ENCODE measurements at regions not wholly inside any gene's neighbourhood (a gene's known extent, or its start where the extent isn't known, plus 50 kb on each side); places are given as distances from the start of the nearest gene placed in this dataset.
"Not testable (repeated sequence)": the region's sequence is repeated elsewhere in the genome, so short reads cannot be mapped to it uniquely, and the experiment has no call there.

GRCh38 chr2:223181561-223181960 lies 129.6 kb downstream of the KCNE4 start:
- FAIRE-seq: no peak

GRCh38 chr2:223182356-223182755 lies 130.4 kb downstream of the KCNE4 start:
- FAIRE-seq: no peak

DNA sequence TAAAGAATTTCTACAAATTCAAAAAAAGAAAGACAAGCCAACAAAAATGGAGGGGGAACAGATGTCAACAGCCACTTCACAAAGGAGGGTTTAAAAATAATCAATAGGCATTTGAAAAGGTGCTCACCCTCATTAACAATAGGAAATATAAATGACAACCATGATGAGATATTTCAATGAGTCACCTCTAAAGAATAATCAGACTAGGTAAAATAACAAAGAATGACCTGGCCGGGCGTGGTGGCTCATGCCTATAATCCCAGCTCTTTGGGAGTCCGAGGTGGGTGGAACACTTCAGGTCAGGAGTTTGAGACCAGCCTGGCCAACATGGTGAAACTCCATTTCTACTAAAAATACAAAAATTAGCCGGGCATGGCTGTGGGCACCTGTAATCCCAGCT lies 133.6 kb downstream of the KCNE4 start:
- no peak for FAIRE-seq

DNA sequence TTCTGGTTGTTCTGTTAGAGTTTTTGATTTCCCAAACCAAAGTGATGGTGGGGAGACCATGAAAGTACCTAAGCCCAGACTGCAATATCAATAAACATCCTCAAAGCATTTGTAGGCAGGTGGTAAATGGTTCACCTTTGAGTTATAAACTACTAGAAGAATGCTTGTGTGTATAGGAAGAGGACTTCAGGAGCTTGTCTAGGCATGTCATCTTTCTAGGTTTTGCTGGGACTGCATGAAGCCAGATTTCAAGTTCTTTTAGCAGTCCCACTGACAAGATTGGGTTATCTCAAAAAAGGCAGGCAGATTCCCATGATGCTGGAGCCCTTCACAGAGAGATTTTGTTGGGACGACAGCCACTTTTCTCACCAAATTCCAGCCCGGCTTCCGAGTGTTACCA lies 135.3 kb downstream of the KCNE4 start:
- no peak for FAIRE-seq

DNA sequence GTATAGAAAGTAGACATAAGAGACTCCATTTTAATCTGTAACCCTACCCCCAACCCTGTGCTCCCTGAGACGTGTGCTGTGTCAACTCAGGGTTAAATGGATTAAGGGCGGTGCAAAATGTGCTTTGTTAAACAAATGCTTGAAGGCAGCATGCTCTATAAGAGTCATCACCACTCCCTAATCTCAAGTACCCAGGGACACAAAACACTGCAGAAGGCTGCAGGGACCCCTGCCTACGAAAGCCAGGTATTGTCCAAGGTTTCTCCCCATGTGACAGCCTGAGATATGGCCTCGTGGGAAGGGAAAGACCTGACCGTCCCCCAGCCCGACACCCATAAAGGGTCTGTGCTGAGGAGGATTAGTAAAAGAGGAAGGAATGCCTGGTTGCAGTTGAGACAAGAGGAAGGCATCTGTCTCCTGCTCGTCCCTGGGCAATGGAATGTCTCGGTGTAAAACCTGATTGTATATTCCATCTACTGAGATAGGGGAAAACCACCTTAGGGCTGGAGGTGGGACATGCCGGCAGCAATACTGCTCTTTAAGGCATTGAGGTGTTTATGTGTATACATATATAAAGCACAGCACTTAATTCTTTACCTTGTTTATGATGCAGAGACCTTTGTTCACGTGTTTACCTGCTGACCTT lies 138.7 kb downstream of the KCNE4 start:
- FAIRE-seq: not testable (repeated sequence)

DNA sequence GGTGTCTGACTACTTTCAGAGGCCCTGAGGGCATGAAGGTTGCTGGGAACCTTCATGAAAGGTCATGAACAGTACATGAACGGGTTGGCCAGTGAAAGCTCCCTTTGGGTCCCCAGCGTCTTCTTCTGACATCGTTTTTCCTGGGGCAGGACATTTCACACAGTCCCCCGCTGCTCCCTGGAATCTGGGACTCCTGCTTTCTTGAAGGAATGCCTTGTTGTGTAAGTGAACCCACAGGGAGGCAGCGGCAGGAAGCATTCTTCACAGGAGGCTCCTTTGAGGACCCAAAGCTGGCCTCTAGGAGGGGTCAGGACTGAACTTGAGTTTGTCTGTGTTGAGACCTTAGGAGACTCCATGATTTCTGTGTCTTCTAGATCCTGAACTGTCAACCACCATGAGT lies 144.3 kb downstream of the KCNE4 start:
- no peak for FAIRE-seq

- no peak for FAIRE-seq
These were observed 145.1 kb downstream of the KCNE4 start for GRCh38 chr2:223197046-223197445.

GRCh38 chr2:223199531-223200515 lies 147.8 kb downstream of the KCNE4 start:
- FAIRE-seq: no peak

GRCh38 chr2:223203971-223204929 lies 152.3 kb downstream of the KCNE4 start:
- FAIRE-seq: peak; percentile 92

- FAIRE-seq: no peak
These were observed 158.5 kb downstream of the KCNE4 start for GRCh38 chr2:223210489-223210888.

DNA sequence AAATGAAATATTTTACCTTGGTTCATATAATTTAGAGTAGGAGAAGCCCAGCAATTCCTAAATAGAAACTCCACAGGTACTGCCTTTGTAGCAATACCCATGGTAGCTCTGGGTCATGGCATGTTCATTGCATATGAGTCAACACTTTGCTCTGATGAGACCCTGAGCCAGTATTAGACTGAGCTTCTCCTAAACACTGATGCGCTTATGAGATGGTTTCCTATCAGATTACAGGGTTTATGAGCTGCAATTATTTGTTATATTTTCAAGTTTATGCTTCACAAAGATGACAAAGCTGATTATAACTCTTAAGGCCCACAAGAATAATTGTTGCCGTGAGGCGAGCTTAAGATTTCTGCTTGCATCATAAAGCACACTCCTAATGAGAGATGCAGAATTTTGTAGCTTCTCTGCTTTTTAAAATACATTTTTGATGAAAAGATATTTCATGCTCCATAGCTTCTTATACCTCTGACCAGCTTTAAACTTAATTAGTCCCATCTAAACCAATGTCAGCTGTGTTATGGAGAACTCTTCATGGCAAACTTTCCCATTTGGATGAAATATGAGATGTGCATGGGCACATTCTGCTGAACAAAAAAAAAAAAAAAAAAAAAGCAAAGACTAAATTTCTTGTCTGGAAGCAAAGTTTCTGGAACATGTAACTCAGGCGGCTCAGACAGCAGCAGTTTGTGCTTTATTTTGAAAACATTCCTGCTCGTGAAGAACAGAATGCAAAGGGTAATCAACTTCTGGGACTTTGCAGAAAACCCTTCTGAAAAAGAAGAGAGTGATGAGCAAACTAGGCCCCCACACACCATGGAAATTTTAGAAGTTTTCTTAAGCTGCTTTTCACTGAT lies 162.6 kb downstream of the KCNE4 start:
- peak; percentile 45 for FAIRE-seq

DNA sequence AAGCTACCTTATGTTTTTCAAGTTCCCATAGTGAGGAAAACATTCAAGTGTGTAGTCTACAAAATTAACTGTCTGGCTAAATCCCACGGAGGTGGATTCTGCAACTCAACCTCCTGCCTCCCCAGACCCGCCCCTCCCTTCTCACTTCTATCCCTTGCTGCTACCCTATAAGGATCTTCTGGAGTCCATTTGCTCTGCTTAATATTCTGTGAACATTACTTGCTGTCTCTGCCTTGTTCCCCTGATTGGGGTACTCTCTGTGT lies 163.2 kb downstream of the KCNE4 start:
- no peak for FAIRE-seq

- no peak for FAIRE-seq
These were observed 165.4 kb downstream of the KCNE4 start for GRCh38 chr2:223217373-223217772.

DNA sequence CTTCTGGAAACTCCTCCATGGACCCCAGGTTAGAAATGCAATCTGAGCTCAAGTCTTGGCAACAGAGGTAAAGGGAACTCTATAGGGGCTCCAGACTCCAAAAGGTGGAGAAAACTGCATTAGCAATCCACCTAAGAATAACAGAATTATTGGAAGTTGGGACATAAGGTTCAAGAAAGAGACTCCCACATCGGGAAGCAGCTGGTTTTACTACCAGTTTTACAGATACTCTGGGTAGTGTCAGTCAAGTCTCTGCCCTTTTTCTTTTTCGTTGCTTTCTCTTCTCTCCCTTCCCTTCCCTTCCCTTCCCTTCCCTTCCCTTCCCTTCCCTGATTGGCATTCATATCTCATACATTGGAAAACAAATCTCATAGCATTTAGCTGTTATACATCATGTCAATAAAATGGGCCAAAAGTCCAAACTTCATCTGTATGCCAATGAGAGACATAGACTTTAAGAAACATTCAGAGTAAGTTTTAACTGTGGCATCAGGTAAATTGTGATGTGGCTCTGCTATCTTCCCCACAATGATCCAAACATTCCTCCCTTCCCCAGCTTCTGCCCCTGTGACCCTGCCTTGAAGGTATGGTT lies 166.7 kb downstream of the KCNE4 start:
- no peak for FAIRE-seq

DNA sequence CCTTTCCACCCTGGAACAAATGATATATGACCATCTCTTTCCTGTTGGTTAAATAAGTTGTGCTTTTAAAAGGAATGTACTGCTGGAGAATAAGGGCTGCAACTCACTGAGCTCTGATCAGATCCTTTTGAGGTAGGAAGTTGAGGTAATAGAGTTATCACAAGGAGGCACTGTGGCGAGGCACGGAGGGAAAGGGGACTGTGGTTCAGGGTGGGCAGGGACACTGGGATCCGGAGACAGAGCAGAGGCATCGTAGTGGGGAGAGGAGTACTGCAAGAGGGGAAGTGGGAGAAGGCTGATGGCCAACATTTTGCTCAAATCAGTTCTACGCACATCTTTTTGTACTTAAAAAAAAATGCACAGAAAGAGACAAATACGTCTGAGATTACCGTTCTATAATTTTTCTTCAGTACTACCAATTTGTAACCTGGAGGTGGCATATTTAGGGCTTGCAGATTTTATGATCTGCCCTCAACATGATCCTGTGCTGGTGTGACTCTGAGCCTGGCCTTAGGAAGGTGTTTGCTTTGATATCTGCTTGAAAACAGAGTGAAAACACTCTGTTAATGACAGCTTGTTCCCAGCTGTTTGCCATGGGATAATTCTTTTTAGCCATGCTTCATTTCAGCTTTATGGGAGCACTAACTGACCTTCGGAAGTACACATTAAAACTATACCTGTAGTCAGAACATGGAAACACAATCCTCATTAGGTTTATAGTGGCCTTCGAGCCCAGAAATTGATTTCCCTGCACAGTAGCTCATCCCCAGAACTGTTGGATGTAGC lies 168.1 kb downstream of the KCNE4 start:
- FAIRE-seq: no peak

GRCh38 chr2:223220658-223220925 lies 168.6 kb downstream of the KCNE4 start:
- FAIRE-seq: no peak

- no peak for FAIRE-seq
These were observed 169.3 kb downstream of the KCNE4 start for GRCh38 chr2:223221139-223221835.

- FAIRE-seq: no peak
These were observed 170.4 kb downstream of the KCNE4 start for GRCh38 chr2:223222397-223222796.

- no peak for FAIRE-seq
These were observed 171.2 kb downstream of the KCNE4 start for GRCh38 chr2:223223156-223223555.

- no peak for FAIRE-seq
These were observed 173.3 kb downstream of the KCNE4 start for GRCh38 chr2:223225266-223225665.

DNA sequence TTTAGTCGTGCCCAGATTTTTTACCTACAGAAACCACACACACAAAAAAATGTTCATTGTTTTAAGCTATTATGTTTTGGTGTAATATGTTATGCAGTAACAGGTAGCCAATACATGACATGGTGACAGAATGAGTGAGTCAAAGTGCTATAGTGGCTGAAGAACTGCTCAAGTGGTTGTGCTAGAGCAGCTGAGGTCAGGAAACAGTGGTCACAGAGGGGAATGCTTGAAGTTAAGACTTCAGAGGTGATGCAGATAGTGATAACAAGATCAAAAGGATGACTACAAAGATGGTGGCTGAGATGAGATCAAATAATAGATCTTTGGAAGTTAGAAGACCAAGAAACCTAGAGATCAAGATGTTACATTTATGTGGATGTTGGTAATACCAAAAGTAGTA lies 174.3 kb downstream of the KCNE4 start:
- FAIRE-seq: no peak

Measured in endometrium (tissue), 2 donors.